ENCODE measurements at regions not wholly inside any gene's neighbourhood (a gene's known extent, or its start where the extent isn't known, plus 50 kb on each side); places are given as distances from the start of the nearest gene placed in this dataset.

- TF ChIP-seq CTCF (conservative IDR thresholded peaks at IDR 0.05; ENCODE audit: low read depth): no peak
- H3K27ac ChIP-seq: no peak overlapping the region
- POLR2A ChIA-PET (ENCODE audit: low non-redundant PET): no interaction called here
- DNase-seq (ENCODE audit: low spot score): no peak
- CTCF ChIA-PET: no interaction called here
Measured at GRCh38 chr12:68478516-68479260, 132.0 kb upstream of the RAP1B start.

- CTCF ChIA-PET: no interaction called here
- DNase-seq (ENCODE audit: low spot score): no peak
- H3K27ac ChIP-seq: no peak overlapping the region
- POLR2A ChIA-PET (ENCODE audit: low non-redundant PET): no interaction called here
- TF ChIP-seq CTCF (conservative IDR thresholded peaks at IDR 0.05; ENCODE audit: low read depth): no peak
Measured at GRCh38 chr12:68479261-68479895, 131.3 kb upstream of the RAP1B start.

GRCh38 chr12:68479896-68480291 lies 130.8 kb upstream of the RAP1B start:
- CTCF ChIA-PET: no interaction called here
- POLR2A ChIA-PET (ENCODE audit: low non-redundant PET): no interaction called here
- no peak overlapping the region for H3K27ac ChIP-seq
- no peak for DNase-seq (ENCODE audit: low spot score)
- no peak for TF ChIP-seq CTCF (conservative IDR thresholded peaks at IDR 0.05; ENCODE audit: low read depth)

DNA sequence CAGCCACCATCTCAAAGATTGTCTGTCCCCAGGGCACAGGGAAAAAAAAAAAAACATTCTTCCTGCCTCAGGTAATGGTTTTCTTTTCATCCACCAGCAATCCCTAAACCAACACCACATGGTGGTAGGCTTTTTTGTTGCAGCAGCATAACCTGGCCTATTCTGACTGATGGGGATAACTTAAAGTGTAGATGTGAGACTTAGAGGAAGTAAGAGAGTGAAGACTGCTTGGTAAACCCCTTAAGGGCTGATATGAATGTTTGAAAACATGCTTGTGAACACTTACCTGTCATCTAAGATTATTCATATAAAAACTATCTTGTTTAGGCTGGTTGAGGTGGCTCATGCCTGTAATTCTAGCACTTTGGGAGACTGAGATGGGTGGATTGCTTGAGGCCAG lies 130.2 kb upstream of the RAP1B start:
- no peak for DNase-seq (ENCODE audit: low spot score)
- TF ChIP-seq CTCF (conservative IDR thresholded peaks at IDR 0.05; ENCODE audit: low read depth): no peak
- H3K27ac ChIP-seq: no peak overlapping the region
- POLR2A ChIA-PET (ENCODE audit: low non-redundant PET): no interaction called here
- CTCF ChIA-PET: no interaction called here

DNA sequence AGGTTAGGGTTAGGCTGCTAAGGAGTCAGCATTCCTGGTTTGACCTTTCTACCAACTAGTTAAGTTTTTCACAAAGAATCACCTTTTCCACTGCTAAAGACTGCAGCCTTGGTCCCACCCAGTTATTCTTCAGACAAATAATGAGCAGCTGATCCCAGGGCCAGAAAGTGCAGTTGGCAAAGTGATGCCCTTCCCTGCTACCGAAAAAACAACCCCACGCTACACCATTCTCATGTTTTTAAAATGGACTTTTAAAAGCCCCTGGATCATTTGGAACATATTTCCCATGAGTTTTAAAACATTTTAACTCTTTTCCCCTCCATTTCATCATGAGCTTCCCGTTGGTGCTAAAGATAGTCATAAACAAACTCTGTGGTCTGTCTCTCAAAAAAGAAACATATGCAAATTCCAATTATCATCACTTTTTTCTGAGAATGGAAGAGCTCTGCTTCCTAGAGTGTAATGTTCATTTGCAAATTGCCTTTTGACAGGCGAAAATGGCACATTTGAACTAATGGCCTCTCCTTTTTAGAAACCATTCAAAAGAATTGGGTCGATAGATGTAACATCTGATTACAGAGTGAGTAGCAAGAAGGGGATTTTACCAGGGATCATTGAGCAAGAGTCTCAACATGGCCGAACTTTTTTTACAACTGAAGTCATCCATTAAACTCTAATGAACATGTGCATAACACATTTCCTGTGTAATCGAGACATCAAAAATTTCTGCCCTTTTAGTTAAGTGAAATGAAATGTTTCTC lies 129.3 kb upstream of the RAP1B start:
- CTCF ChIA-PET: no interaction called here
- DNase-seq (ENCODE audit: low spot score): no peak
- POLR2A ChIA-PET (ENCODE audit: low non-redundant PET): interaction anchor here (0.5 kb wide), 1 partner anchor 12 kb away, joined by 3 read pairs; no protein-coding TSS in a partner anchor
- no peak overlapping the region for H3K27ac ChIP-seq
- TF ChIP-seq CTCF (conservative IDR thresholded peaks at IDR 0.05; ENCODE audit: low read depth): no peak

- TF ChIP-seq CTCF (conservative IDR thresholded peaks at IDR 0.05; ENCODE audit: low read depth): no peak
- CTCF ChIA-PET: no interaction called here
- POLR2A ChIA-PET (ENCODE audit: low non-redundant PET): no interaction called here
- DNase-seq (ENCODE audit: low spot score): no peak
- H3K27ac ChIP-seq: no peak overlapping the region
Measured at GRCh38 chr12:68482014-68482413, 128.7 kb upstream of the RAP1B start.

Measured in RWPE1 (cell line).